ENCODE measurements at regions not wholly inside any gene's neighbourhood (a gene's known extent, or its start where the extent isn't known, plus 50 kb on each side); places are given as distances from the start of the nearest gene placed in this dataset.
A peak's percentile ranks its signal among the peaks of the same experiment; 100 is the strongest.

DNA sequence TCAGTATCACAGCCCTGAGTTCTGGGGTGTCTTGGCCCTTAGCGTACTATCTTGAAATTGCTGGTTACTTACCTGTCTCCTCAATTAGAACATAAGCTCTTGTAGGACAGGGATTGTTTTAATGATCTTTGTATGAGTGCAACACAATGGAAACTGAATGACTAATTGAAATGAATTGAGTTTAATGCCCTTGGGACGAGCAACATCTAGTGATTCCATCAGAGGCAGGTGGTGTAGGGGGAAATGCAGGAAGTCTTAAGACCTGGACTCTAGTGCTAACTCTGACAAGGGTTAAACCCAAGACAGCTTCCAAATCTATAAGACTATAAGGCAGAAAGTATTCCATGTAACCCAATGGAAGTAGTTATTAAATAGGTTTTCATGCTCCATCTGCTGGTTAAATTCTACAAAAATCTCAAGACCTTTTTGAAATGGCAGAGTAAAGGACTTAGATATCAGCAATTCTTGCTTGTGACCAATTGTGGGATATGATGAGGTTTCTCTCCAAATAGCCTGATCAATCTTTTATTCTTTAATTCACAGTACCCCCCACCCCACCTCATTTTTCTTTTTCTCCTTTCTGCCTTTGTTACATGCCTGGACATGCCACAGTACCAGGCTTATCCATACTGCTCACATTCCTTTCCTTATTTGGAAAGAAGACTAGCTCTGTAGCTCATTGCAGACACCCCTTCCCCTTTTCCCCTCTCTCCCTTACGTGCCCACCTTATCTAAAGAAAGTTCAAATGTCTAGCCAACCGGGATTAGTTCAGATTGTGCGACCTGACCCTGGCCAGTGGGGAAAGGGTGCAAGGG lies 340.8 kb downstream of the PAPSS1 start:
- TF ChIP-seq, protein P1, sequence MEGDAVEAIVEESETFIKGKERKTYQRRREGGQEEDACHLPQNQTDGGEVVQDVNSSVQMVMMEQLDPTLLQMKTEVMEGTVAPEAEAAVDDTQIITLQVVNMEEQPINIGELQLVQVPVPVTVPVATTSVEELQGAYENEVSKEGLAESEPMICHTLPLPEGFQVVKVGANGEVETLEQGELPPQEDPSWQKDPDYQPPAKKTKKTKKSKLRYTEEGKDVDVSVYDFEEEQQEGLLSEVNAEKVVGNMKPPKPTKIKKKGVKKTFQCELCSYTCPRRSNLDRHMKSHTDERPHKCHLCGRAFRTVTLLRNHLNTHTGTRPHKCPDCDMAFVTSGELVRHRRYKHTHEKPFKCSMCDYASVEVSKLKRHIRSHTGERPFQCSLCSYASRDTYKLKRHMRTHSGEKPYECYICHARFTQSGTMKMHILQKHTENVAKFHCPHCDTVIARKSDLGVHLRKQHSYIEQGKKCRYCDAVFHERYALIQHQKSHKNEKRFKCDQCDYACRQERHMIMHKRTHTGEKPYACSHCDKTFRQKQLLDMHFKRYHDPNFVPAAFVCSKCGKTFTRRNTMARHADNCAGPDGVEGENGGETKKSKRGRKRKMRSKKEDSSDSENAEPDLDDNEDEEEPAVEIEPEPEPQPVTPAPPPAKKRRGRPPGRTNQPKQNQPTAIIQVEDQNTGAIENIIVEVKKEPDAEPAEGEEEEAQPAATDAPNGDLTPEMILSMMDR (IDR thresholded peaks at IDR 0.05; ENCODE audit: low read depth, low read length): no peak
- H3K4me1 ChIP-seq (ENCODE audit: low read depth): peaks cover 3% of the 10 kb centered on the region
- no peaks in the 10 kb centered on the region for H3K36me3 ChIP-seq
- H3K27ac ChIP-seq: peak overlapping the region; percentile 83
- H3K9me3 ChIP-seq (ENCODE audit: low read depth): no peaks in the 10 kb centered on the region
- H3K27me3 ChIP-seq: no peaks in the 10 kb centered on the region
- no peak overlapping the region for H3K4me3 ChIP-seq
- peak; percentile 9 to 35 for DNase-seq (ENCODE audit: low read depth in 1 of 2, low spot score in 1 of 2)

DNA sequence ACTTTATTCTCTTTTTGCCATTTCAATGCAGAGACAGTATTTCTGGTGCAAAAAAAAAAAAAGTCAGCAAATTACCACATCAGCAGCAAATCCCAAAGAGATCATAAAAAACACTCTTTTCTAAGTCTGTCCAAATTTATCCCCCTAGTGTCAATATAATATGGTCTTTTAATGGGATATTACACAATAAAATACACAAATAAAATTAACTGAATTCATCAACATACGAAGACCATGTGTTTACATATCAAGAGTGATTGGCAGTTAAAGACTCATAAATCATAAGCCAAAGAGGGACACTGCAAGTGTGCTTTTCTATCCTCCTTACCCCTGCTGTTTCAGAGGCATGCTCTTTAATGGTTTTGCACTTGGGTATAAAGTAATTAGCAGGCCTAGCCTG lies 340.2 kb upstream of the DKK2 start:
- Histone ChIP-seq H3K4me3 (no peak overlapping the region), H3K27me3 (no peaks in the 10 kb centered on the region), H3K9me3 (ENCODE audit: low read depth) (no peaks in the 10 kb centered on the region), H3K27ac (no peak overlapping the region), H3K4me1 (ENCODE audit: low read depth) (peaks cover 3% of the 10 kb centered on the region), H3K36me3 (no peaks in the 10 kb centered on the region)
- TF ChIP-seq, protein P1 (IDR thresholded peaks at IDR 0.05; ENCODE audit: low read depth, low read length): no peak
- DNase-seq (ENCODE audit: low read depth in 1 of 2, low spot score in 1 of 2): no peak

DNA sequence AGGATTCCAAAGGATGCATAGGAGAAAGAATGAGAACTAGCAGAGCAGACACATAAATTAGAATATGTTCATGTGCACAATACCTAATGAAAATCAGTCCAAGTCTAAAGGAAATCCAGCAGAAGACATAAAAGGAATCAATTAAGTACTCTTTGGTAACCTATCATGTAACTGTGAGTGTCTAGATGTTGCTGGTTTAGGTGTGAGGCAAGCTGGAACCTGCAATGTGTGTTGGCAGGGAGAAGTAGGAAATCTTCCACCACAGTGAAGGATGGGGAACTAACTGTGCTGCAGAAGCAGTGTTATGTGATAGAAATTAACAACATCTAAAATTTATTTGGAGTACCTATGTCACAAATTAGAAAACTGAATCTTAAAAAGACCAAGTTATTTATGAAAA lies 330.8 kb upstream of the DKK2 start:
- H3K36me3 ChIP-seq: no peaks in the 10 kb centered on the region
- no peaks in the 10 kb centered on the region for H3K27me3 ChIP-seq
- H3K9me3 ChIP-seq (ENCODE audit: low read depth): no peaks in the 10 kb centered on the region
- no peaks in the 10 kb centered on the region for H3K4me1 ChIP-seq (ENCODE audit: low read depth)
- TF ChIP-seq, protein P1 (IDR thresholded peaks at IDR 0.05; ENCODE audit: low read depth, low read length): no peak
- no peak for DNase-seq (ENCODE audit: low read depth in 1 of 2, low spot score in 1 of 2)
- no peak overlapping the region for H3K27ac ChIP-seq
- H3K4me3 ChIP-seq: no peak overlapping the region

DNA sequence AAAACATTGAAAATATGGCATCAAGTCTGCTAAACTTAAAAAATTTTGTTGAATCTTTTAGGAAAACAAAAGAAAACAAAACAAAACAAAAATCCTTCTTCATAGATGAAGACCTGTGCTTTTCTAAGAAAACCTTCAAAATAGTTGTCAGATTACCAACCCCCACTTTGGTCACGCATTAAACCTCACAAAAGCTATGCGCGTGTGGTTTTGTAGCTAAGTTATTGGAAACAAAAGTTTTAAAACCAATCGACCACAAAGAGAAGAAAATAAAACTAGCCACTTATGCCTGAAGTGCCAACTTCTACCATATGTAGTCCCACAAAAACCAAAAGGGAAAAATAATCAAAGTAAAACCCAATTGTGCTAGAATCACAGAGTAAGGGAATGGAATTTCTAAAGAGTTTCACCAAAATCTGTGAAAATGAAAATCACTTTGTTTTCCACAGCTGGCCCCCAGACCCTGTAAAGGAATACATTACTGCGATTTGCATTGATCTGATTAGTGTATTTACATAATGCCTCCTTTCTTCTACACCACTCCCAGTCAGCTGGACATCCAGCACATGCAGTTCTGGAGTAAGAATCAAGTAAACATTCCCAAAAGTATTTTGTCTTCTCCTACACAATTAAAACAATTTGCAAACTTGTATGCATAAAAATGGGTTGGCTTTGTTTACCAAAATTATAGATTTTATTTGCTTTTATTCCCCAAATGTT lies 330.1 kb upstream of the DKK2 start:
- TF ChIP-seq, protein P1 (IDR thresholded peaks at IDR 0.05; ENCODE audit: low read depth, low read length): no peak
- Histone ChIP-seq H3K9me3 (ENCODE audit: low read depth) (no peaks in the 10 kb centered on the region), H3K36me3 (no peaks in the 10 kb centered on the region), H3K27ac (no peak overlapping the region), H3K27me3 (no peaks in the 10 kb centered on the region), H3K4me3 (no peak overlapping the region), H3K4me1 (ENCODE audit: low read depth) (no peaks in the 10 kb centered on the region)
- DNase-seq (ENCODE audit: low read depth in 1 of 2, low spot score in 1 of 2): no peak

DNA sequence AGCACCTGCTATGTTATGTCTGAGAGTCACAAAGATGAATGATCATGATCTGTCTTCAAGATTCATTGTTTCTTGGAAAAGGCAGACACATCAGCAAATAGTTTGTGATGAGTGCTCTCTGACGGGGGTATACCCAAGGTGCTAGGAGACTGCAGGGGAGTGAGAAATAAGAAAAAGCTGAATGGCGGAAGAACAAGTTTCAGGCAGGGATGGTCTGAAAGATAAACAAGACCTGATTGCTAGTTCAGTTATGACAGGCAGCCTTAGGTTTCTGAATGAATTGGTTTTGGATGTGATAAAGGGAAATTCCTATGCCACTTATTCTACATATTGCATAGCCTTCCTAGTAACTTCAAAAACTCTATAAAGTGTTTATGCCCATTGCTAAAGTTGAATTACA lies 327.0 kb upstream of the DKK2 start:
- Histone ChIP-seq H3K4me1 (ENCODE audit: low read depth) (no peaks in the 10 kb centered on the region), H3K9me3 (ENCODE audit: low read depth) (no peaks in the 10 kb centered on the region), H3K27me3 (no peaks in the 10 kb centered on the region), H3K36me3 (no peaks in the 10 kb centered on the region), H3K4me3 (no peak overlapping the region), H3K27ac (no peak overlapping the region)
- TF ChIP-seq, protein P1 (IDR thresholded peaks at IDR 0.05; ENCODE audit: low read depth, low read length): no peak
- no peak for DNase-seq (ENCODE audit: low read depth in 1 of 2, low spot score in 1 of 2)
